BLaER1 (cell line): ENCODE measurements at regions not wholly inside any gene's neighbourhood (a gene's known extent, or its start where the extent isn't known, plus 50 kb on each side); places are given as distances from the start of the nearest gene placed in this dataset.
"Not testable (repeated sequence)": the region's sequence is repeated elsewhere in the genome, so short reads cannot be mapped to it uniquely, and the experiment has no call there.

Source experiments
- H3K27ac ChIP-seq: shearing (Covaris generic); formaldehyde crosslinking; 2 replicates; pipeline ENCODE4 v1.8.1; 2022
- H3K27me3 ChIP-seq: shearing (Covaris generic); formaldehyde crosslinking; 2 replicates; pipeline ENCODE4 v1.8.1; 2022
- H3K36me3 ChIP-seq: shearing (Covaris generic); formaldehyde crosslinking; 2 replicates; pipeline ENCODE4 v1.8.1; 2022
- H3K4me1 ChIP-seq: shearing (Covaris generic); formaldehyde crosslinking; 2 replicates; pipeline ENCODE4 v1.8.1; 2022
- H3K4me2 ChIP-seq: shearing (Covaris generic); formaldehyde crosslinking; 2 replicates; pipeline ENCODE4 v1.8.1; 2022
- H3K4me3 ChIP-seq: shearing (Covaris generic); formaldehyde crosslinking; 2 replicates; pipeline ENCODE4 v1.8.1; 2022
- H3K9ac ChIP-seq: shearing (Covaris generic); formaldehyde crosslinking; 2 replicates; pipeline ENCODE4 v1.8.1; 2022
- H3K9me3 ChIP-seq: shearing (Covaris generic); formaldehyde crosslinking; 2 replicates; pipeline ENCODE4 v1.8.1; 2022
- H4K20me1 ChIP-seq: shearing (Covaris generic); formaldehyde crosslinking; 2 replicates; pipeline ENCODE4 v1.8.1; 2022
- Cebpa-rat ChIP-seq: shearing (Covaris generic); IDR thresholded peaks from 2 replicates; pipeline ENCODE4 v1.8.1; 2022

GRCh38 chr11:90446207-90446606 is 223.4 kb upstream of the CHORDC1 start:
- Histone ChIP-seq H3K4me1 (0 out of 2 replicates have a peak, but pooled peaks cover 3% of the 10 kb centered on the region), H3K9me3 (no peaks in the 10 kb centered on the region), H3K9ac (no peak overlapping the region), H3K36me3 (no peaks in the 10 kb centered on the region), H3K4me3 (no peak overlapping the region), H3K4me2 (no peak overlapping the region), H3K27me3 (no peaks in the 10 kb centered on the region), H4K20me1 (no peaks in the 10 kb centered on the region), H3K27ac (no peak overlapping the region)
- TF ChIP-seq Cebpa-rat: no peak

GRCh38 chr11:90438069-90438468 is 215.2 kb upstream of the CHORDC1 start:
- H3K36me3 ChIP-seq: no peaks in the 10 kb centered on the region
- no peaks in the 10 kb centered on the region for H3K4me1 ChIP-seq
- no peaks in the 10 kb centered on the region for H3K27me3 ChIP-seq
- no peak overlapping the region for H3K27ac ChIP-seq
- H3K4me3 ChIP-seq: no peak overlapping the region
- no peaks in the 10 kb centered on the region for H3K9me3 ChIP-seq
- no peak overlapping the region for H3K9ac ChIP-seq
- H3K4me2 ChIP-seq: no peak overlapping the region
- TF ChIP-seq Cebpa-rat: no peak
- no peaks in the 10 kb centered on the region for H4K20me1 ChIP-seq

- H3K36me3 ChIP-seq: no peaks in the 10 kb centered on the region
- H4K20me1 ChIP-seq: no peaks in the 10 kb centered on the region
- H3K27me3 ChIP-seq: no peaks in the 10 kb centered on the region
- TF ChIP-seq Cebpa-rat: no peak
- H3K9ac ChIP-seq: no peak overlapping the region
- no peak overlapping the region for H3K4me3 ChIP-seq
- H3K4me1 ChIP-seq: no peaks in the 10 kb centered on the region
- H3K9me3 ChIP-seq: no peaks in the 10 kb centered on the region
- no peak overlapping the region for H3K4me2 ChIP-seq
- no peak overlapping the region for H3K27ac ChIP-seq
Measured at GRCh38 chr11:90434858-90435257, 212.0 kb upstream of the CHORDC1 start.

- no peak for TF ChIP-seq Cebpa-rat
- H3K27me3 ChIP-seq: no peaks in the 10 kb centered on the region
- H3K9me3 ChIP-seq: no peaks in the 10 kb centered on the region
- no peaks in the 10 kb centered on the region for H3K4me1 ChIP-seq
- H3K27ac ChIP-seq: no peak overlapping the region
- no peak overlapping the region for H3K9ac ChIP-seq
- H3K4me3 ChIP-seq: no peak overlapping the region
- no peaks in the 10 kb centered on the region for H3K36me3 ChIP-seq
- no peak overlapping the region for H3K4me2 ChIP-seq
- H4K20me1 ChIP-seq: no peaks in the 10 kb centered on the region
Measured at GRCh38 chr11:90428836-90429235, 206.0 kb upstream of the CHORDC1 start.

GRCh38 chr11:90426442-90426841 is 203.6 kb upstream of the CHORDC1 start:
- Histone ChIP-seq H4K20me1 (no peaks in the 10 kb centered on the region), H3K27me3 (no peaks in the 10 kb centered on the region), H3K27ac (no peak overlapping the region), H3K9ac (no peak overlapping the region), H3K4me1 (no peaks in the 10 kb centered on the region), H3K4me2 (no peak overlapping the region), H3K36me3 (no peaks in the 10 kb centered on the region), H3K9me3 (no peaks in the 10 kb centered on the region), H3K4me3 (no peak overlapping the region)
- TF ChIP-seq Cebpa-rat: no peak

- Histone ChIP-seq H3K27me3 (no peaks in the 10 kb centered on the region), H4K20me1 (no peaks in the 10 kb centered on the region), H3K27ac (no peak overlapping the region)
Measured at GRCh38 chr11:90423378-90423777, 200.5 kb upstream of the CHORDC1 start.

GRCh38 chr11:90422787-90423186 is 199.9 kb upstream of the CHORDC1 start:
- H3K4me2 ChIP-seq, H3K4me3 ChIP-seq, H3K36me3 ChIP-seq, H3K27me3 ChIP-seq, H3K27ac ChIP-seq, H3K9ac ChIP-seq, H4K20me1 ChIP-seq, H3K4me1 ChIP-seq, H3K9me3 ChIP-seq: not testable (repeated sequence)

More at GRCh38 chr11:90423378-90423777, 200.5 kb upstream of the CHORDC1 start:
- Histone ChIP-seq H3K9ac (no peak overlapping the region), H3K4me2 (no peak overlapping the region), H3K9me3 (no peaks in the 10 kb centered on the region), H3K4me1 (no peaks in the 10 kb centered on the region), H3K4me3 (no peak overlapping the region), H3K36me3 (no peaks in the 10 kb centered on the region)
- TF ChIP-seq Cebpa-rat: no peak

- no peak overlapping the region for H3K27ac ChIP-seq
- no peak overlapping the region for H3K9ac ChIP-seq
- H3K4me3 ChIP-seq: no peak overlapping the region
- no peak for TF ChIP-seq Cebpa-rat
- no peaks in the 10 kb centered on the region for H3K4me1 ChIP-seq
- H3K4me2 ChIP-seq: no peak overlapping the region
- no peaks in the 10 kb centered on the region for H3K36me3 ChIP-seq
- no peaks in the 10 kb centered on the region for H3K9me3 ChIP-seq
- H3K27me3 ChIP-seq: no peaks in the 10 kb centered on the region
- H4K20me1 ChIP-seq: no peaks in the 10 kb centered on the region
Measured at GRCh38 chr11:90414221-90414620, 191.4 kb upstream of the CHORDC1 start.

- no peak for TF ChIP-seq Cebpa-rat
- H4K20me1 ChIP-seq: no peaks in the 10 kb centered on the region
- H3K9me3 ChIP-seq: no peaks in the 10 kb centered on the region
- no peak overlapping the region for H3K27ac ChIP-seq
- H3K4me1 ChIP-seq: no peaks in the 10 kb centered on the region
- no peaks in the 10 kb centered on the region for H3K36me3 ChIP-seq
- no peak overlapping the region for H3K4me2 ChIP-seq
- H3K9ac ChIP-seq: no peak overlapping the region
- no peaks in the 10 kb centered on the region for H3K27me3 ChIP-seq
- H3K4me3 ChIP-seq: no peak overlapping the region
Measured at GRCh38 chr11:90407350-90407749, 184.5 kb upstream of the CHORDC1 start.

GRCh38 chr11:90392692-90393091 is 169.8 kb upstream of the CHORDC1 start:
- H3K4me2 ChIP-seq: no peak overlapping the region
- no peaks in the 10 kb centered on the region for H4K20me1 ChIP-seq
- no peaks in the 10 kb centered on the region for H3K27me3 ChIP-seq
- no peaks in the 10 kb centered on the region for H3K9me3 ChIP-seq
- H3K4me1 ChIP-seq: no peaks in the 10 kb centered on the region
- no peak for TF ChIP-seq Cebpa-rat
- no peaks in the 10 kb centered on the region for H3K36me3 ChIP-seq
- H3K9ac ChIP-seq: no peak overlapping the region
- no peak overlapping the region for H3K4me3 ChIP-seq
- no peak overlapping the region for H3K27ac ChIP-seq

- no peaks in the 10 kb centered on the region for H3K27me3 ChIP-seq
- no peaks in the 10 kb centered on the region for H3K36me3 ChIP-seq
- no peak overlapping the region for H3K4me2 ChIP-seq
- TF ChIP-seq Cebpa-rat: no peak
- no peaks in the 10 kb centered on the region for H3K4me1 ChIP-seq
- no peak overlapping the region for H3K27ac ChIP-seq
- no peak overlapping the region for H3K4me3 ChIP-seq
- no peaks in the 10 kb centered on the region for H4K20me1 ChIP-seq
- H3K9me3 ChIP-seq: no peaks in the 10 kb centered on the region
- H3K9ac ChIP-seq: no peak overlapping the region
Measured at GRCh38 chr11:90391756-90392155, 168.9 kb upstream of the CHORDC1 start.
